Ectodermal cell (in vitro differentiated cells): ENCODE measurements at regions not wholly inside any gene's neighbourhood (a gene's known extent, or its start where the extent isn't known, plus 50 kb on each side); places are given as distances from the start of the nearest gene placed in this dataset.
"Not testable (repeated sequence)": the region's sequence is repeated elsewhere in the genome, so short reads cannot be mapped to it uniquely, and the experiment has no call there.

ENCODE experiments used
- H3K27ac ChIP-seq: 2 replicates; pipeline ENCODE4 v1.7.0; 2013; ENCODE audit warnings: mild to moderate bottlenecking, low read depth, low read length; ENCODE audit not compliant: insufficient read depth, poor library complexity, severe bottlenecking
- H3K27me3 ChIP-seq: 2 replicates; pipeline ENCODE4 v1.7.0; 2013; ENCODE audit warnings: mild to moderate bottlenecking, low read length; ENCODE audit not compliant: insufficient read depth, control insufficient read depth, poor library complexity, severe bottlenecking
- H3K36me3 ChIP-seq: one replicate; pipeline ENCODE4 v1.7.0; 2013; ENCODE audit warnings: low read length; ENCODE audit not compliant: control insufficient read depth, insufficient read depth
- H3K4me1 ChIP-seq: one replicate; pipeline ENCODE4 v1.7.0; 2013; ENCODE audit warnings: low read length; ENCODE audit not compliant: control insufficient read depth, insufficient read depth
- H3K4me3 ChIP-seq: 2 replicates; pipeline ENCODE4 v1.7.0; 2013; ENCODE audit warnings: low read depth, low read length, control low read depth; ENCODE audit not compliant: insufficient read depth
- H3K9me3 ChIP-seq: 2 replicates; pipeline ENCODE4 v1.7.0; 2013; ENCODE audit warnings: mild to moderate bottlenecking, low read length, moderate library complexity; ENCODE audit not compliant: control insufficient read depth
- WGBS, 2 experiments: methylation state at CpG; one replicate each; pipeline ENCODE4 v1.1.7; 2013; ENCODE audit warnings: missing lambda C conversion rate in 2 of 2; 5-methylcytosine and 5-hydroxymethylcytosine counted together

DNA sequence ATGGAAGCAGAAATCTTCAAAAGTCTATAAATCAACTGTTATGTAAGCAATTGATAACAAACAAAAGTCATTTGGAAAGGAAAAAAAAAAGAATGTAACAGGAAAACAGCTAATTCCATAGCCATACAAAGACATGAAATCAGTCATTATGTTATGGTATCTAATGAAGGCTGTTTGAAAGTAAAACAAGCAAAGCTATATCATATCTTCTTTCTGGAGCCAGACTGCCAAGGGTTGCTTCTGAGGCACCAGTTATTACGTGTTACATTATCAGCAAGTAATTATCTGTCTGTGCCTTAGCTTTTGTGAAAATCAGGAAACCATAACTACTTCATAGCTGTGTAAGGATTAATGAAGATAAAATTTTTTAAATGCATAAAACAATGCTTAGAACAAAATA, 480.2 kb downstream of the FAT4 start:
- Histone ChIP-seq H3K4me1 (no peaks in the 10 kb centered on the region), H3K9me3 (no peaks in the 10 kb centered on the region), H3K27ac (no peak overlapping the region), H3K36me3 (no peaks in the 10 kb centered on the region), H3K27me3 (no peaks in the 10 kb centered on the region), H3K4me3 (no peak overlapping the region)
- WGBS, 2 experiments = 92 to 100% methylated on average over 1 of the region's 1 CpG

DNA sequence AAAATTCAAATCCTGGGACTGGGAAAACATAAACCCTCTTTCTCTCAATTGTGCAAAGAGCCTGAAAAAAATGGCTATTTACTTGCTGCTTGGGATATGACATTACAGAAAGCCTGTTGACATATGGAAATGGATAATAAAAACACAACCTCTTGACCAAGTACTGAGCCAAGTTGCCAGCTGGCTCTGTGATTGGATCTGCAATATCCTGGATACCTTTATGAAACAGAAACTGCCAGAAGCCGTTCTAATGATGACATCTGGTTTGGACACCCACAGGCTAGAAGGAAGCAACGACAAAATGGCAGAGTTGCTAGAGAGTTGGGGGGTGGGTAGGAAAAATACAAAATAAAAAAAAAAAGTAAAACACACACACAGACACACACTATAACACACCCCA, 481.4 kb downstream of the FAT4 start:
- 94 to 100% methylated on average over 1 to 2 of the region's 2 CpGs for WGBS, 2 experiments
- H3K4me3 ChIP-seq = no peak overlapping the region
- no peaks in the 10 kb centered on the region for H3K4me1 ChIP-seq
- no peaks in the 10 kb centered on the region for H3K9me3 ChIP-seq
- no peaks in the 10 kb centered on the region for H3K36me3 ChIP-seq
- no peak overlapping the region for H3K27ac ChIP-seq
- H3K27me3 ChIP-seq = no peaks in the 10 kb centered on the region

DNA sequence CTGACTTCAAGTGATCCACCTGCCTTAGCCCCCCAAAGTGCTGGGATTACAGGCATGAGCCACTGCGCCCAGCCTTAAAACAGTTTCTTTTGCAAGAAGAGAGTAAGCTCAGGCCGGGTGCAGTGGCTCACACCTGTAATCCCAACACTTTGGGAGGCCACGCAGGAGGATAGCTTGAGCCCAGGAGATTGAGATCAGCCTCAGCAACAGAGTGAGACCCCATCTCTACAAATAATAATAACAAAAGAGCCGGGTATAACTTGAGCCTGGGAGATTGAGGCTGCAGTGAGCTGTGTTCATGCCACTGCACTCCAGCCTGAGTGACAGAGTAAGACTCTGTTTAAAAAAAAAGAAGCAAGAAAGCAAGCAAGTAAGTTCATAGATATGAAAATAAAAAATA, 482.9 kb downstream of the FAT4 start:
- H3K4me1 ChIP-seq, H3K9me3 ChIP-seq: not testable (repeated sequence)
- 45 to 48% methylated on average over 4 of the region's 4 CpGs for WGBS, 2 experiments

DNA sequence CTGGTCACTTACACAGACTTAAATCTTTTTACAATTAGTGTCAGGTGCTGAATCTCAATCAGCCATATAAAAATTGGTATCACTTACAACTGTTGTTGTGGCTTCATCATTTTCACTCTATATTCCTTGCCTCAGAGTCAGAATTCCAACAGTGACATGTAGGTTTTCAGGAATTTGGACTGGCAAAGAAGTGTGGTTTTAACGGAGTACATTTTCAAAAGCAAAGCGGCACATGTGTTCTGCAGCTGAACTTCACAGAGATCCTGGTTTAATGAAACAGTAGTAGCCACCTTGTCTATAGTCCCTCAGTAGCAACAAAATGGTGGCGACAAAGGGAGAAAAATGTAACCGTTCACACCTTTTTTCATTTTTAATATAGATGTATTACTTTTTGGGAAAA, 486.6 kb downstream of the FAT4 start:
- Histone ChIP-seq H3K27me3 (no peaks in the 10 kb centered on the region), H3K9me3 (no peaks in the 10 kb centered on the region), H3K36me3 (no peaks in the 10 kb centered on the region), H3K27ac (no peak overlapping the region), H3K4me1 (no peaks in the 10 kb centered on the region), H3K4me3 (no peak overlapping the region)
- WGBS, 2 experiments = 94 to 98% methylated on average over 2 to 3 of the region's 4 CpGs

More for the DNA sequence above, 482.9 kb downstream of the FAT4 start:
- not testable (repeated sequence) for H3K27me3 ChIP-seq, H3K36me3 ChIP-seq, H3K27ac ChIP-seq, H3K4me3 ChIP-seq

DNA sequence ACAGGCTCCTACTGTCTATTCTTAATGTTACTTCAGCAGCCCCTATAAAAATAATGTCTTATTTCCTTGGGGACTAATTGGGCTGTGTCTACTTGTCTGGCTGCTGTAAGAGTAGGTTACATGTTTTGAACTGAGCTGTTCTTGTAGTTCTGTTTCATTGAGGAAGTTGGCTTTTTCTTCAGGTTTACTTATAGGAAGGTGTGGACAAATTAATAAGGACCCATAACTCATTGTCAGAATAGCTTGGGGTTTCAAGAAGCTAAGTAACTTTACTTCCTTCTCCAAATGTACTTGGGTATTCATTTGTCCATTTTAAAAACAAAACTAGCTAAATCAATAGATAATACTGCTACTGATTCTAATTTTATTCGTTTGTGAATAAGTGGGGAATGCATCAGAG, 487.2 kb downstream of the FAT4 start:
- Histone ChIP-seq H3K9me3 (no peaks in the 10 kb centered on the region), H3K27ac (no peak overlapping the region), H3K27me3 (no peaks in the 10 kb centered on the region), H3K4me3 (no peak overlapping the region), H3K4me1 (no peaks in the 10 kb centered on the region), H3K36me3 (no peaks in the 10 kb centered on the region)
- 79 to 100% methylated on average over 1 of the region's 1 CpG for WGBS, 2 experiments

DNA sequence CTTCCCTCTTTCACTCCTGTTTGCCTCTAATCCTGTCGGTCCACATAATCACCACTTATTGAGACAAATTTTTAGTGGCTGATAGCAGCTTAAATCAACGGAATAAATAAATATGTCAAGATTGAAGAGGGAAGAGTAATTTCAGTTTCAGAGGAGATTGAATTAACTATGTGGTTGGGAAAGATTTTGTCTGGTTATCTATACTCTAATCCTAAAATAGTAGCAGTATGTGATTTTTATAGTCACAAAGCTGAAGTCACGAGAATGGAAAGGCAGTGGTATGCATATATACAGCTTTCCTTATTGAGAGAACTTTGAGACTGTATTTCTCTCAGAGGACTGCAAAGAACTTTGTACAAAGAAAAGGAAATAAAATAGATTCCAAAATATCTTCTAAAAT, 493.3 kb downstream of the FAT4 start:
- H3K27ac ChIP-seq = no peak overlapping the region
- H3K27me3 ChIP-seq = no peaks in the 10 kb centered on the region
- H3K9me3 ChIP-seq = no peaks in the 10 kb centered on the region
- H3K36me3 ChIP-seq = no peaks in the 10 kb centered on the region
- H3K4me1 ChIP-seq = no peaks in the 10 kb centered on the region
- no peak overlapping the region for H3K4me3 ChIP-seq
- 87 to 91% methylated on average over 1 to 3 of the region's 3 CpGs for WGBS, 2 experiments

DNA sequence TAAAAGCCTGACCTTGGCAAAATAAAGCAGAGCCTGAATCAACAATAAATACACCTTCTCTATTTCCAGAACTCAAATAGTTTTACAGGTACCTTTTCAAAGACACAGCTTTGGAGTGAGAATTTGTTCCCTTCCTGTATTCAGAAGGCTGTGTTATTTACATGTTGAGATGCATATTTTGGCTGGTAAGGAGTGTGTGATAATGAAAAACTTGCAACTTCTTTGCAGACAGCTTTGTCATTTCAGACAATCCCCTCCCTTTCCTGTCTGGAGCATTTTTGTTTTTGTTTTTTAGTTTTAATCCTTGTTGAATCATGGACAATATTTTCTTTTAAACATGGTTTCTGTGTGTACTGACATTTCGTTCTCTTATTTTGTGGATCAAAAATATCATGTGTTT, 493.8 kb downstream of the FAT4 start:
- WGBS, 2 experiments = 67% methylated on average over 1 of the region's 1 CpG; no CpG with 5 or more reads in 1 of the 2 experiments
- Histone ChIP-seq H3K4me3 (no peak overlapping the region), H3K27me3 (no peaks in the 10 kb centered on the region), H3K36me3 (no peaks in the 10 kb centered on the region), H3K4me1 (no peaks in the 10 kb centered on the region), H3K27ac (no peak overlapping the region), H3K9me3 (no peaks in the 10 kb centered on the region)

DNA sequence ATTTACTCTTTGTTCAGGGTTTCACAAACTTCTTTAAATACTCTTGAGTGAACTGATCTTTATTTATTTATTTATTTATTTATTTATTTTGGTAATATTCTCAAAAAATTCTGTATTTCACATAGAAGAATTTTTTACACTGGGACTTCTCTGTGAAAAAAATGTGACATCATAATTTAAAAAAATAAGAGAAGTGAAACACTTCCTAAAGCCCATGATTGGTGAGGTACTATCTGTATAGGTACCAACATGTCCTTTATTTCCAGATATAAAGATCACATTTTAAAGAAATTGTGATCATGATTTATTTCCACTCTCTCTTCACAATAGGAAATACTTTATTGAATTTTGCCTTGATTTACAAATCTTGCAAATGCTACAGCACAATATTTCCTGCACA, 497.1 kb downstream of the FAT4 start:
- Histone ChIP-seq H3K4me3 (no peak overlapping the region), H3K4me1 (no peaks in the 10 kb centered on the region), H3K9me3 (no peaks in the 10 kb centered on the region), H3K36me3 (no peaks in the 10 kb centered on the region), H3K27me3 (no peaks in the 10 kb centered on the region), H3K27ac (no peak overlapping the region)

DNA sequence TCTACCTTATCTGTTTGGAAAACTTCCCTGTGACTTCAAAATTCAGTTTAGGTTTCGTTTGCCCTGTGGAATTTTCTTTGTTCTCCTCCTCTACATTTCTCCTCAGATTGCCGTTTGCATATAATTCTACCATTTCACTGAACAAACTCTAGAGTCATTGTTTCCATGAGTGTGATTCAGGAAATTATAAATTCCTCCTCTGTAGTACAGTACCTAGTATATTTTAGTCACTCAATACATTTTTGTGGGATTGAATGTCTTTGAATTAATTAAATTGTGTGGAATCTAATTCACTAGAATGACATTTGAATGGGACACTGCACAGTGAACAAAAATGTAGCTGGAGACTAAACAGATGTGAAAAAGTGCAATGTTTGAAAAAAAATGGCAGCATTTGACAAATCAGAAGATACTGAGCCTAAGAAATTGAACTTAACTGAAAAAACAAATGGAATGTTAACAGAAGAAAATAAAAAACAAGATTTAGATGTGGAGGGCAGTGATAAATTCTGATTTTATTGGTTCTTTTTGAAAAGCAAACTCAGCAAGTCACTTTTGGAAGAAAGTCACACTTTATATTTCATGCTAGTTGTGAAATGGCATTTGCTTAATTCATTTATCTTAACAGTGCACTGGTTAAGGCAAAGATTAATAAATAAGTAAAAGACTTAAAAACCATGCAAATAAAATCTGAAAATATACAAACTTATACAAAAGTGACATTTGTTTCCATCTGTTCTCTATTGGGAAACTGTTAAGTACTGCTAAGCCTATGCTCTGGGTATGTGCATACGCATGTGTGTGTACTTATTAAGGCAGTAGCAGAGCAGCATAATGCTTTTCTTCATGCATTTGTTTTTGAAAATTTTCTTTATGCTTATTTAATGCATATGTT, 512.3 kb downstream of the FAT4 start:
- H3K4me3 ChIP-seq = no peak overlapping the region
- H3K36me3 ChIP-seq = no peaks in the 10 kb centered on the region
- no peaks in the 10 kb centered on the region for H3K27me3 ChIP-seq
- no peaks in the 10 kb centered on the region for H3K9me3 ChIP-seq
- no peaks in the 10 kb centered on the region for H3K4me1 ChIP-seq
- WGBS, 2 experiments = 74 to 86% methylated on average over 3 of the region's 3 CpGs
- no peak overlapping the region for H3K27ac ChIP-seq

DNA sequence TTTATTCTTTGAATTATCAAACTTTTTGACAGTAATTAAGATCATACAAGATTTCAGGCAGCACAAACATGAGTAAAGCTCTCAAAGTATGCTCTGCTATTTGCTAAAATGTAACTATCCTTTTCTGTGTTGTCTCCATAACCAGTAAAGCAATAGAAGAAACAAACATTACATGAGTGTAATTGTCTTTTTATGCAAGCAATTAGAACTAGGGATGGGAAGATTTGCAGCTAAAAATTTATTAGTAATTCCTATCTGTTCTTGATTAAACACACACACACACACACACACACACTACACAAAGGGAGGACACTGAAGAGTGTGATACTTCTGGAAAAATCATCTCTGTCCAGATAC, 512.9 kb downstream of the FAT4 start:
- Histone ChIP-seq H3K27ac (no peak overlapping the region), H3K4me1 (no peaks in the 10 kb centered on the region), H3K27me3 (no peaks in the 10 kb centered on the region)

DNA sequence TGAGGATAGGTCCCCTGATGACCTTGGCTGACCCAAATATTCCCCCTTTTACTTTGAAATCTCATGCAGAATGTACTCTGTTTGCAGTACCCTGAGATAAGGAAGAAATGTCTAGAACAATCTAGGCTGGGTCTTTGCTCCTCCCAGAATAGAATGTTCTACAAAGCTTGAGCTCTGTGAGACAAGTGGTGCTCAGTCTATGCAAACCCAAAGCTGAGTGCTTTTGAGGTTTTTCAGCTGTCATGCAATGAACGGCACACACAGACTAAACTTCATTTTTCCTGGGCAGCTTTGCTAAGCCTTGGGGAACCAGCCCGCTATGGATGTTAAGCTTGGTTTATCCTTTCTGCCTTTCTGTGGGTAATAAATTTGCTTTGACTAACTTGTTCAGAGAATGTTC, 513.6 kb downstream of the FAT4 start:
- no peaks in the 10 kb centered on the region for H3K36me3 ChIP-seq
- no peaks in the 10 kb centered on the region for H3K4me1 ChIP-seq
- H3K4me3 ChIP-seq = no peak overlapping the region
- no peaks in the 10 kb centered on the region for H3K27me3 ChIP-seq
- no peak overlapping the region for H3K27ac ChIP-seq
- H3K9me3 ChIP-seq = no peaks in the 10 kb centered on the region
- WGBS, 2 experiments = 62 to 76% methylated on average over 2 of the region's 2 CpGs

More for the DNA sequence above, 512.9 kb downstream of the FAT4 start:
- no peak overlapping the region for H3K4me3 ChIP-seq
- H3K9me3 ChIP-seq = no peaks in the 10 kb centered on the region
- H3K36me3 ChIP-seq = no peaks in the 10 kb centered on the region
